Activated naive CD8-positive, alpha-beta T cell treated with anti-CD3 and anti-CD28 coated beads for 36 hours (primary cell): ENCODE measurements at regions not wholly inside any gene's neighbourhood (a gene's known extent, or its start where the extent isn't known, plus 50 kb on each side); places are given as distances from the start of the nearest gene placed in this dataset.
"Not testable (repeated sequence)": the region's sequence is repeated elsewhere in the genome, so short reads cannot be mapped to it uniquely, and the experiment has no call there.

Source experiments
- DNase-seq: peaks from one replicate; pipeline ENCODE4 v3.0.0; 2021
- H3K27ac Mint-ChIP-seq: one replicate; pipeline ENCODE4 v1.8.0; 2022; ENCODE audit warnings: mild to moderate bottlenecking, moderate library complexity, mixed read lengths
- H3K27me3 Mint-ChIP-seq: one replicate; pipeline ENCODE4 v1.8.0; 2022; ENCODE audit warnings: mild to moderate bottlenecking, mixed read lengths
- H3K36me3 Mint-ChIP-seq: one replicate; pipeline ENCODE4 v1.8.0; 2021; ENCODE audit warnings: mild to moderate bottlenecking, mixed read lengths
- H3K4me1 Mint-ChIP-seq: one replicate; pipeline ENCODE4 v1.8.0; 2021; ENCODE audit warnings: mixed read lengths
- H3K4me3 Mint-ChIP-seq: one replicate; pipeline ENCODE4 v1.8.0; 2022; ENCODE audit warnings: mild to moderate bottlenecking, moderate library complexity, mixed read lengths
- H3K9me3 Mint-ChIP-seq: one replicate; pipeline ENCODE4 v1.8.0; 2022; ENCODE audit warnings: mixed read lengths

DNA sequence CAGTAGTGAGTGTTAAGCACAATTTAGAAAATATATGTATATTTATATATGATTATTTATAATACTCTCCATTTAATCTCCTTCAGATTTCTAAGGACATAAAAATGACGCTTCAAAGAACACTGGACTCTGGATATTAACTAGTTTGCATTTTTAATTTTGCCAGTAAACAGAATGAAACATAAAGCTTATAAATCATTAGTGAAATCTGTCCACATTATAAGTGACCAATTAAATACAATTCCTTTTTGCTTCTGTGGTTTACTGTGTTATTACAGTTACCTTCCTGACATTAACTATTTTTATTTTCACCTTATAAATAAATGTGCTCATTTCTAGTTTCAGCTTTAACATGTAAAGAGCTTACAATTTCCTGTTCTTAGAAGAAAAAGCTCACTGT, 1081.1 kb upstream of the EPHA6 start:
- Mint-ChIP-seq H3K9me3 (no peaks in the 10 kb centered on the region), H3K27me3 (no peaks in the 10 kb centered on the region), H3K4me3 (no peak overlapping the region), H3K36me3 (no peaks in the 10 kb centered on the region), H3K27ac (no peak overlapping the region), H3K4me1 (no peaks in the 10 kb centered on the region)
- DNase-seq = no peak

DNA sequence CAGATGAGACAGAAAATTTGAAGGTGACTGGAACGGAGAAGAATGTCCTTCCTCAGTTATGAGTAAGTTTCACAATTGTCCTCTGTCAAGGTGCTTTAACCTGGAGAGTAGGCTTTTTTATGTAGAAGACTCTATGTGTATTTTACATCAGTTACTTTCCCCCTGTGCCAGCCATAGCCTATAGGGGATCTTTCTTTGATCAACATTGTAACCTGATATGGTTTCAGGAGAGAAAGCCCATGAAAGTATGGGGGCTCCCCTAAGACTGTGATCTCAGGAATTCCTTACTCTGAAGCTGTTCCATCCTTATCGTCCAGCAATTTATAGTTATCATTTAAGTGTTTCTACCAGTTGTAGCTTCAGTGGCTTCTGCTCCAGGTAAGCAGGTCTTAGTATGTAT, 1076.3 kb upstream of the EPHA6 start:
- Mint-ChIP-seq H3K9me3 (no peaks in the 10 kb centered on the region), H3K36me3 (no peaks in the 10 kb centered on the region), H3K4me1 (no peaks in the 10 kb centered on the region), H3K4me3 (no peak overlapping the region), H3K27me3 (no peaks in the 10 kb centered on the region), H3K27ac (no peak overlapping the region)
- DNase-seq = no peak

DNA sequence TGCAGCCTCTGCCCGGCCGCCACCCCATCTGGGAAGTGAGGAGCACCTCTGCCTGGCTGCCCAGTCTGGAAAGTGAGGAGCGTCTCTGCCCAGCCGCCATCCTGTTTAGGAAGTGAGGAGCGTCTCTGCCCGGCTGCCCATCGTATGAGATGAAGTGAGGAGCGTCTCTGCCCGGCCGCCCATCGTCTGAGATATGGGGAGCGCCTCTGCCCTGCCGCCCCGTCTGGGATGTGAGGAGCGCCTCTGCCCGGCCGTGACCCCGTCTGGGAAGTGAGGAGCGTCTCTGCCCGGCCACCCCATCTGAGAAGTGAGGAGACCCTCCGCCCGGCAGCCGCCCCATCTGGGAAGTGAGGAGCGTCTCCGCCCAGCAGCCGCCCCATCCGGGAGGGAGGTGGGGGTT, 1069.5 kb upstream of the EPHA6 start:
- not testable (repeated sequence) for H3K27me3 Mint-ChIP-seq, H3K9me3 Mint-ChIP-seq, H3K4me1 Mint-ChIP-seq, H3K4me3 Mint-ChIP-seq, H3K27ac Mint-ChIP-seq, H3K36me3 Mint-ChIP-seq, DNase-seq

DNA sequence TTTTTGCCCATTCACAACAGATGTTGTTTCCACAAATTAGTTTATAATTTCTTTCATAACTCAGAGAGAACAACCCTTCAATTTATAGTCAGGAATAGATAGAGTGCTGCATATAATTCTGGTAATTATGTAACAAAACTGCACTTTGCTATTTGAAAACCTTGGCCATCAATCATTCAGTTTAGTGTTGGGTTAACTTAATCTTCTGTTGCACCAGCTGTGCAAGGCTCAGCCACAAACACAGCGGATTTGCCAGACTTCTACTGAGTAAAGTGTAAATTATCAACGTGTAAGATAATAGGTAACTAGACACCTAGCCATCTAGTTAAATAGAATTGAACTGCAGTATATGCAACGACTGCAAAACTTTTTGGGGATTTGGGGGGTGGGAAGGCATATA, 1064.3 kb upstream of the EPHA6 start:
- H3K4me3 Mint-ChIP-seq = no peak overlapping the region

DNA sequence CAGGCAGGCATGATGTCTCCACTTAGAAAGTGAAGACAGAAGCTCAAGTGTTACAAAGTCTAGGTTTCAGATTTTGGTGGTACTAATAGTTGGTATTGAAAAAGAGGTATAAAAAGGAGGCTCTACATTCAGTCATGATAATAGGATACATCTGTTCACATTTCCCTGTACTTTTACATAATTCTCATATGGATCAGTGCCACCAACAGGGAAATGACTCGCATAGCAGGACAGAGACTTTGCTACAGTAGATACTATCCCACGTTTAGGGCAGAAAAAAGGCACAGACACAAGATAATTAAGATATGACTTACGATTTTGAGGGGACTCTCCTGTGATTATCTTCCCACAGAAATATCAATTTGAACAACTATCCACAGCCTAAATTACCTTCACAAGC, 1062.9 kb upstream of the EPHA6 start:
- no peak overlapping the region for H3K27ac Mint-ChIP-seq
- no peak for DNase-seq
- H3K36me3 Mint-ChIP-seq = no peaks in the 10 kb centered on the region
- no peak overlapping the region for H3K4me3 Mint-ChIP-seq
- H3K9me3 Mint-ChIP-seq = peaks cover 1% of the 10 kb centered on the region
- no peaks in the 10 kb centered on the region for H3K27me3 Mint-ChIP-seq
- H3K4me1 Mint-ChIP-seq = no peaks in the 10 kb centered on the region

More for the DNA sequence above, 1064.3 kb upstream of the EPHA6 start:
- Mint-ChIP-seq H3K4me1 (no peaks in the 10 kb centered on the region), H3K9me3 (peaks cover 1% of the 10 kb centered on the region), H3K36me3 (no peaks in the 10 kb centered on the region), H3K27me3 (no peaks in the 10 kb centered on the region), H3K27ac (no peak overlapping the region)
- DNase-seq = no peak

DNA sequence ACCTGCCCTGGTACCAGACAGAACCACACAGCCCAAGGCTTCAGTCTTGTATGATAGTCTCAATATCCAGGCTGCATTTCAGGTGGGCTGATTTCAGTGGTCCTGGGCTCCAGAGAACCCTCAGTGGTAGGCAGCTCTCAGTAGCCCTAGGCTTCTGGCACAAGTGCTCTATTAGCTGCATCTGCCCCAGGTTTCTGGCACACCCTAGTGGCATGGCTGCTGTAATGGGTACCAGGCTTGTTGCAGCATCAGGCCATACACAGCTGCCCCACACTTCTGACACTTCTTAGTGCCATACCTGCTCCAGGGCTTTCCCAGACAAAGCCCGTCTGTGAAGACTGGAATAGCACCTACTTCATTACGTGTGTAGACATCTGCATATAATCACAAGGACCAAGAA, 1062.2 kb upstream of the EPHA6 start:
- DNase-seq = no peak
- no peaks in the 10 kb centered on the region for H3K4me1 Mint-ChIP-seq
- H3K27ac Mint-ChIP-seq = no peak overlapping the region
- H3K9me3 Mint-ChIP-seq = peaks cover 1% of the 10 kb centered on the region
- no peak overlapping the region for H3K4me3 Mint-ChIP-seq
- H3K27me3 Mint-ChIP-seq = no peaks in the 10 kb centered on the region
- H3K36me3 Mint-ChIP-seq = no peaks in the 10 kb centered on the region

DNA sequence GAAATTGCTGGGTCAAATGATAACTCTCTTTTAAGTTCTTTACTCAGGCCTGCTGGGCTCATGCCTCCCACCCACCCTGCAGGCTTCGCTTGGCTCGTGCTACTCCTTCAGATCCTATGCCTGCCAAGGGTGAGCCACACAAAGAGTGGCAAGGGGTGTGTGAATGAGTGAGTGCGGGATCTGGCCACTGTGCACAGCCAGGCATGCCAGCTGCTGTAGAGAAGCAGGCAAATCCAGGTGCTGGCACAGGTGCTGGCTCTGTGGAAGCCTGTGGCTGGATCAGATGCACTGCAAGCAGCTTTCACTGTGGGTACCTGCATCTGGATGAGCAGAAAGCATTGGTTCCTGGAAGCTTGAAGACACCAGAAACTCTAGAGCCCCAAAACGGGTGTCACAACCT, 1055.7 kb upstream of the EPHA6 start:
- no peak overlapping the region for H3K4me3 Mint-ChIP-seq
- H3K9me3 Mint-ChIP-seq = peaks cover 2% of the 10 kb centered on the region
- no peaks in the 10 kb centered on the region for H3K27me3 Mint-ChIP-seq
- no peak overlapping the region for H3K27ac Mint-ChIP-seq
- H3K4me1 Mint-ChIP-seq = no peaks in the 10 kb centered on the region
- no peaks in the 10 kb centered on the region for H3K36me3 Mint-ChIP-seq
- no peak for DNase-seq

DNA sequence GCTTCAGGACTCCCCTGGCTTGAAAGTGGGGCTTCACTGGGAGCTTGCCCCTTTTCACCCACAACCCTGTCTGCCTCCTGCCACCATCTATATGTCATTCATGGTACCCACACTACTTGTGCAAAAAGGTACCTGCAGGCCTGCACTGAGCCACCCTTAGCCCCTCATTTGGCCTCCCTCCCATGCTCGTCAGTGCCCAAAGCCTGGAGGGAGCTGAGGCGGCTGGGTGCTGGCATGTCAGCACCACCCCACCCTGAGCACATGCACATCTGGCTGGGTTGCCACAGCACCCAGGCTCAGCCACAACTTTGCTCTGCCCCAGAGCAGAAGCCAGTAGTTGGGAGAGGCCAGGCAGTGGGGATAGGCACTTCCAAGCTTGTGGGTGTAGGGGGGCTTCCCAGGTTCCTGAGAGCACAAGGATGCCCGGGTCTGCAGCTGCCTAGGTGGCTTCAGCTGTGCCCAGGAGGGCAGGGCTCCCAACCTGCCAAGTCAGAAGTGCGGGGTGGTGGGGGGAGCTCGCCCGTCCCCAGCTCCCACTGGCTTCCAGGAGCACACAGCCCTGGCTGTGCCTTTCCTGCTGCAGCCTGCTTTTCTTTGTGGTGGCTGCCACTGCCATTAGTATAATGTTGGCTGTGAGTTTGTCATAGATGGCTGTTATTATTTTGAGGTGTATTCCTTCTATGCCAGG, 1054.6 kb upstream of the EPHA6 start:
- no peak for DNase-seq
- H3K27ac Mint-ChIP-seq = no peak overlapping the region

DNA sequence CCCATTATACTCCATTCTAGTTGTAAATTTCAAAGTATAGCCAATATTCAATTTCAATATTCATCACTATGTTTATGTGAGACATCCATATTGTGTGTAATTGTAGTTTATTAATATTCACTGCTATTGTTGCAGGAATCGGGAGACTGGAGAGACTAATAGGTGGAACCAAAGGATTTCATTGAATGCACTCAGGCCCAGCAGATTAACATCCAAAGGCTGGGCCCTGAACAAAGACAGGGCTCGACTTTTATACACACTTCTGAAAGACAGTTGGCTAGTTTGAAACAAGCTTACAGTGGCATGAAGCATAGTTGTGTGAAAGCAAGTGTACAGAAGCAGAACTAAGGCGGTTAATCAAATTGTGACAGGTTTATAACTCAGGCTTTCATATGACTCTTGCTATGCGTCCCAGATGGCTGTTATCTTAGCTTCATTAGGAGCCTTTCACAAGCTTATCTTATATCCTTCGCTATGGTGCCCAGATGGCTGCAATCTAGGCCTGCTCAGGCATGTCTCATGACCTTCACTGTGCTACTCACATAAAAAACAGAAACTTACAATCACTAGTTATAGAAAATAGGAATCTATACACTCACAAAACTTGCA, 1038.8 kb upstream of the EPHA6 start:
- no peaks in the 10 kb centered on the region for H3K4me1 Mint-ChIP-seq
- no peaks in the 10 kb centered on the region for H3K27me3 Mint-ChIP-seq
- no peak overlapping the region for H3K27ac Mint-ChIP-seq
- no peak for DNase-seq
- peaks cover 8% of the 10 kb centered on the region for H3K9me3 Mint-ChIP-seq
- H3K36me3 Mint-ChIP-seq = no peaks in the 10 kb centered on the region
- no peak overlapping the region for H3K4me3 Mint-ChIP-seq

More for the DNA sequence above, 1054.6 kb upstream of the EPHA6 start:
- Mint-ChIP-seq H3K4me3 (no peak overlapping the region), H3K9me3 (peaks cover 2% of the 10 kb centered on the region), H3K4me1 (no peaks in the 10 kb centered on the region), H3K36me3 (no peaks in the 10 kb centered on the region), H3K27me3 (no peaks in the 10 kb centered on the region)

DNA sequence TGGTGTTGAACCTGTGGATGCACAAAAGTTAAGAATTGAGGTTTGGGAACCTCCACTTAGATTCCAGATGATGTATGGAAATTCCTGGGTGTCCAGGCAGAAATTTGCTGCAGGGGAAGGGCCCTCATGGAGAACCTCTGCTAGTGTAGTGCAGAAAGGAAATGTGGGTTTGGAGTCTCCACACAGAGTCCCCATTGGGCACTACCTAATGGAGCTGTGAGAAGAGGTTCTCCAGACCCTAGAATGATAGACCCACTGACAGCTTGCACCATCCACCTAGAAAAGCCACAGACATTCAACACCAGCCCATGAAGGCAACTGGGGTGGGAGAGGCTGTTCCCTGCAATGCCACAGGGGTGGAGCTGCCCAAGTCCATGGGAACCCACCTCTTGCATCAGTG, 1032.8 kb upstream of the EPHA6 start:
- DNase-seq = no peak

DNA sequence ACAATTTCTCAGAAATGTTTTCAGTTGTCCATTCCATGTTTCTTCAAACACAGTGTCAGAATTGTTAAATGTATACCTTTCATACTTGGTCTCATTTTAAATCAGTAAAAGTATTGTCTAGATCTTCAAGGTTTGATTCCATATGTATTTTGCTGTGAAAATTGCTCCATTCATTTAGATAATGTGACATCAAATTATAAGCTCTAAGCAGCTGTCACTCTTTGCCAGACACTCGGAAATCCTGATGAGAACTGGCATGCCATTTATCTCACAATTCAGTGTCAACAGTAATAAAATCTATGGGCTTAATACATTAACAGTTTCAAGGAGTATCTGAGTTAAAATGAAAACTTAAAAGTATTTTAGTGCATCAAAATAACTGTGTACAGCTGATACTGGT, 1025.3 kb upstream of the EPHA6 start:
- no peak overlapping the region for H3K27ac Mint-ChIP-seq
- no peak for DNase-seq
- no peak overlapping the region for H3K4me3 Mint-ChIP-seq

More for the DNA sequence above, 1032.8 kb upstream of the EPHA6 start:
- H3K27ac Mint-ChIP-seq = no peak overlapping the region
- H3K27me3 Mint-ChIP-seq = no peaks in the 10 kb centered on the region
- H3K4me3 Mint-ChIP-seq = no peak overlapping the region
- H3K36me3 Mint-ChIP-seq = no peaks in the 10 kb centered on the region
- no peaks in the 10 kb centered on the region for H3K4me1 Mint-ChIP-seq
- peaks cover 3% of the 10 kb centered on the region for H3K9me3 Mint-ChIP-seq

DNA sequence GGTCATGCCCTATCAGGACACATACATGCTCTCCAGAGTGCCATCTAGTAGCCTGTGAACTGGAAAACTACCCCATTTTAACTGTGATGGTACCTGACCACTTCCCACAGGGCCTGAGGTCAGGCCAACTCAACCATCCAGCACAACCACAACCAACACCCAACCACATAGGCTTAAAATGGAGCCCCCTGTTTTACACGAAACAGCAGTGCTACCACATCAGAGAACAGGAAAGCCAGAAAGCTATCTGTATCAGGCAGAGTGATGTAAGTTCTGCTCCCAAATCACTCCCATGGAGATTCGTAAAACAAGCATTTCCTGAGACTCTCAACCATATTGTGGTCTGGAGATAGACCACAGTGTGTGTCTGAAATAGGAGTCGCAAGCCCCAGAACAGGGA, 1017.3 kb upstream of the EPHA6 start:
- H3K27ac Mint-ChIP-seq = no peak overlapping the region
- H3K4me3 Mint-ChIP-seq = no peak overlapping the region
- no peaks in the 10 kb centered on the region for H3K4me1 Mint-ChIP-seq
- no peak for DNase-seq
- peaks cover 2% of the 10 kb centered on the region for H3K9me3 Mint-ChIP-seq
- H3K36me3 Mint-ChIP-seq = no peaks in the 10 kb centered on the region
- H3K27me3 Mint-ChIP-seq = no peaks in the 10 kb centered on the region

More for the DNA sequence above, 1025.3 kb upstream of the EPHA6 start:
- Mint-ChIP-seq H3K4me1 (no peaks in the 10 kb centered on the region), H3K9me3 (peaks cover 4% of the 10 kb centered on the region), H3K36me3 (no peaks in the 10 kb centered on the region), H3K27me3 (no peaks in the 10 kb centered on the region)

DNA sequence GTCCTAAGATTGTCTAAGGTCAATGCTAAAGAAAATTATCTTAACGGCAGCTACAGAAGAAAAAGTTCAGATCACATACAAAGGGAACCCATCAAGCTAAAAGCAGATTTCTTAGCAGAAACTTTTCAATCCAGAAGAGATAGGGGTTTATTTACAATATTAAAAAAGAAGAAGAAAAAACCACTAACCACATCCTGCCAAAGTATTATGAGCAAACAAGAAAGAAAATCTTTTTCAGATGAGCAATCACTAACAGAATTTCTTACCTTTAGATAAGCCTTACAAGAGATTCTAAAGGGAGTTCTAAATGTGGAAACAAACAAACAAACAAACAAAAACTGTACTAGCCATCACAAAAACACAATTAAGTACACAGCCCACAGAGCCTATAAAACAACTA, 1015.8 kb upstream of the EPHA6 start:
- Mint-ChIP-seq H3K4me1 (no peaks in the 10 kb centered on the region), H3K27me3 (no peaks in the 10 kb centered on the region), H3K27ac (no peak overlapping the region), H3K9me3 (peaks cover 2% of the 10 kb centered on the region), H3K36me3 (no peaks in the 10 kb centered on the region), H3K4me3 (no peak overlapping the region)
- no peak for DNase-seq

DNA sequence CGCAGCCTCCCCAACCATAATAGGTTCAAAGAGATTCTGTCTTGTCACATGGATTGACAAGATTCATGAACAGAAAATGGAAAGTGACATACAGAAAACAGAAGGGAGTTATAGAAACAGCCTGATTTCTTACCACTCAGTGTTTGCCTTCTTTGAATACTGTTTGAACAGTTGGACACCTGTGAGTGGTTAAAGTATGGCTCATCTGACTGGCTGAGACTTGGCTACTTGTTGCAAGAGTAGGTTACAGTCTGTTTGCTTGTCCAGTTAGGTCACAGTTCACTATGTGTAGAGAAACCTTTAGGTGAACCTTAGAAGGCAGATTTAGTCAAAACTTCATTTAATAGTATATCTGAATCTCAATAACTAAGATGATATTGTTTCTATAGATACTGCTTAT, 1003.9 kb upstream of the EPHA6 start:
- Mint-ChIP-seq H3K27me3 (no peaks in the 10 kb centered on the region), H3K27ac (no peak overlapping the region), H3K4me3 (no peak overlapping the region), H3K9me3 (no peaks in the 10 kb centered on the region), H3K36me3 (no peaks in the 10 kb centered on the region), H3K4me1 (no peaks in the 10 kb centered on the region)
- DNase-seq = no peak

DNA sequence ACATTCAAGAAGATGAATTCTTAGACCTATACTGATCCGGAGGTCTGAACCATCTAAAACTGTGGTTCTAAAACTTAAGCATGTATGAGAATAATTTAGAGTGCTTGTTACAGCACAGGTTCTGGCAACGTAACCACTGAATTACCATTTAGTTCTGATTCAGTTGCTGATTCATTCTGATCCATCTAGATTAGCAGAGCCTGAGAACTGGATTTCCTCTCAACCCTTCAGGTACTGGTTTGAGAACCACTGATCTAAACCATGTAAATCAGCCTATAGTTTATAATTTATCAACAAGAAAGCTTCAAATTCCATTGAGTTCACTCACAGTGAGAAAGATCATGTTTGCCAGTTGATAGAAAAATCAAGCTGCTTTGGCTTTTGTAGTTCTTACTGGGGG, 1001.1 kb upstream of the EPHA6 start:
- no peak for DNase-seq
- H3K27ac Mint-ChIP-seq = no peak overlapping the region
- no peak overlapping the region for H3K4me3 Mint-ChIP-seq
- H3K27me3 Mint-ChIP-seq = no peaks in the 10 kb centered on the region
- H3K4me1 Mint-ChIP-seq = no peaks in the 10 kb centered on the region
- H3K9me3 Mint-ChIP-seq = no peaks in the 10 kb centered on the region
- H3K36me3 Mint-ChIP-seq = no peaks in the 10 kb centered on the region

DNA sequence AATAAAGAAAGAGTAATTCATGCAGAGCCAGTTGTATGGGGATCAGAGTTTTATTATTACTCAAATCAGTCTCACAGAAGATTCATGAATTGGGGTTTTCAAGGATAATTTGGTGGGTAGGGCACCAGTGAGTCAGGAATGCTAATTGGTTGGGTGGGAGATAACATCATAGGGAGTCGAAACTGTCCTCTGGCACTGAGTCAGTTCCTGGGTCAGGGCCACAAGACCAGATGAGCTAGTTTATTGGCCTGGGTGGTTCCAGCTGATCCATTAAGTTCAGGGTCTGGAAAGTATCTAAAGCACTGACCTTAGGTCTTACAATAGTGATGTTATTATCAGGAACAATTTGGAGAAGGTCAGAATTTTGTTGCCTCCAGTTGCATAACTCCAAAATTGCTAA, 998.6 kb upstream of the EPHA6 start:
- Mint-ChIP-seq H3K36me3 (no peaks in the 10 kb centered on the region), H3K4me1 (no peaks in the 10 kb centered on the region), H3K27ac (no peak overlapping the region), H3K4me3 (no peak overlapping the region), H3K9me3 (no peaks in the 10 kb centered on the region), H3K27me3 (no peaks in the 10 kb centered on the region)
- no peak for DNase-seq
